ENCODE measurements at regions not wholly inside any gene's neighbourhood (a gene's known extent, or its start where the extent isn't known, plus 50 kb on each side); places are given as distances from the start of the nearest gene placed in this dataset.

DNA sequence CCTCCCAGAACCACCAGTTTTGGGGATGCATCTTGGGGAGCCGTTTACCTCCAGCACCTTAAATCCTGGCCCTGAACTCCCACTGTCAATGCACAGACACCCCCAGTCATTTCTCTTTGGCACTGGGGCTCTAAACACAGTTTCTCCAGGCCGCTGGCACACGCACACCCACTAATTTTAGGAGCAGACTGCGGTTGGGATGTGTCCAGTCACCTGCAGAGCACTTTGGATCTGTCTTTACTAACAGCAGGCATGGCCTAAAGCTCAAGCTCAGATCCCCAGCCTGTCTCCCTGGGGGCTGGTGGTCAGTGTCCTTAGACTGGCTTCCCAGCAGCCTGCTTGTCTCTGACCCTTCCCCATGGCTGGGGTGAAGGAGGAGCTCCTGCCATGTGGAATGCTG lies 49.9 kb downstream of the SYNE3 start:
- Mint-ChIP-seq H3K9me3 (no peaks in the 10 kb centered on the region), H3K27me3 (ENCODE audit: low read depth) (no peaks in the 10 kb centered on the region), H3K4me3 (ENCODE audit: low read depth) (no peak overlapping the region), H3K27ac (no peak overlapping the region), H3K36me3 (ENCODE audit: low read depth) (peaks cover 55% of the 10 kb centered on the region), H3K4me1 (ENCODE audit: low read depth) (peaks cover 33% of the 10 kb centered on the region)
- no peak for DNase-seq (ENCODE audit: low spot score)
- intact Hi-C loops (cut with micrococcal nuclease), result no loop called here

DNA sequence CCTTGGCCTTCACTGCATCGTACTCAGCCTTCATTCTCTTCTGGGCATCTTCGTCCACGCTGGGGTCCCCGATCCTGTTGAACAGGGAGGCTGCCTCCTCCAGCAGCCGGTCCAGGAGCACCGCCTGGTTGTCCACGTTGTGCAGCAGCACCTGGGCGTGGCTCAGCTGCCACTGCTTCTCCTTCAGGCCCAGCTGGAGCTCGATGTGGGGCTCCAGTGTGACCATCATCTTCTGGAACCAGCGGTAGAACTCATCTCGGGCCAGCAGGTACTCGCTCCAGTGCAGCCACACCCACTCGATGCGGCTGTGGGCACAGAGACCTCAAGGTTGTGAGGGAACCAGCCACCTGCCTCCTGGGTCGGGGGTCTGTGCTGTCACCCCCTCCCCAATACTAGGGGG lies 50.5 kb downstream of the SYNE3 start:
- H3K27ac Mint-ChIP-seq, result no peak overlapping the region
- H3K4me3 Mint-ChIP-seq (ENCODE audit: low read depth), result no peak overlapping the region
- intact Hi-C loops (cut with micrococcal nuclease), result no loop called here
- no peak for DNase-seq (ENCODE audit: low spot score)
- H3K36me3 Mint-ChIP-seq (ENCODE audit: low read depth), result peaks cover 52% of the 10 kb centered on the region
- H3K27me3 Mint-ChIP-seq (ENCODE audit: low read depth), result no peaks in the 10 kb centered on the region
- H3K4me1 Mint-ChIP-seq (ENCODE audit: low read depth), result peaks cover 33% of the 10 kb centered on the region
- H3K9me3 Mint-ChIP-seq, result no peaks in the 10 kb centered on the region

DNA sequence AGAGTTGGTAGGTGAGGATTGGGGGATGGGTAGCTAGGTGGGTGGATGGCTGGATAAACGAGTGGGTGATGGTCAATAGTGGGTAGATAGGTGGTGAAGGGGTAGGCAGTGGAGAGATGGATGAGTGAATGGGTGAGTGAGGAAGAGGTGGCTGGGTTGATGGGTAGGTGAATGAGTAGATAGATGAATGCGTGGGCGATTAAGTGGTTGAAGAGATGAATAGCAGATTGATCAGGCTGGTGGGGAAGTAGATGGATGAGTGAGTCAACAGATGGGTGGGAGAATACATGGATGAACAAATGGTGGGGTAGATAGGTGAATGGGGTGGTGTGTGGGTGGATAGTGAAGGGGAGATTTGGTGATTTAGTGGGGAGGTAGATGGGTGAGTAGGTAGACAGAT lies 51.1 kb downstream of the SYNE3 start:
- Mint-ChIP-seq H3K4me1 (ENCODE audit: low read depth) (peaks cover 33% of the 10 kb centered on the region), H3K9me3 (no peaks in the 10 kb centered on the region), H3K27ac (no peak overlapping the region), H3K4me3 (ENCODE audit: low read depth) (no peak overlapping the region), H3K27me3 (ENCODE audit: low read depth) (no peaks in the 10 kb centered on the region), H3K36me3 (ENCODE audit: low read depth) (peaks cover 55% of the 10 kb centered on the region)
- intact Hi-C loops (cut with micrococcal nuclease), result no loop called here
- DNase-seq (ENCODE audit: low spot score), result no peak

DNA sequence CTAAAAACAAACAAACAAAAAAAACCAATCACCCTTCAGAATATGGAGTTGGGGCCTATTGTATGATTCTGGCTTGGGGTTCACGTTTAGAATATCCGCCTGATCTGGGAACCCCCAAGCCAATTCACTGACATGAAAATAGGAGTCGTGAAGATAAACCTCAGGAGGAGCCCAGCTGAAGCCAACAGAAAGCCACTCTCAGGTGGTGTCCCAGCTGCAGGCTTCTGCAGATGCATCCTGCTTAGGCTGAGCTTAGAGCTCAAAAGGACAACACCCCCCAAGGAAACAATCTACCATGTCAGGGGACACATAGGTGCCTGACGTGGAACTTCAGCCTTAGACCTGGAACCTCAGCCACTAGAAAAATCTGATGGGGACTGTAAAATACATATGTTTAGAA lies 51.9 kb downstream of the SYNE3 start:
- H3K4me3 Mint-ChIP-seq (ENCODE audit: low read depth), result no peak overlapping the region
- H3K4me1 Mint-ChIP-seq (ENCODE audit: low read depth), result peaks cover 28% of the 10 kb centered on the region
- no peak for DNase-seq (ENCODE audit: low spot score)
- H3K9me3 Mint-ChIP-seq, result no peaks in the 10 kb centered on the region
- intact Hi-C loops (cut with micrococcal nuclease), result loop anchor here (5.0 kb wide), 1 partner anchor 33 kb away; no protein-coding TSS in a partner anchor
- H3K27ac Mint-ChIP-seq, result peak overlapping the region; percentile 48
- H3K27me3 Mint-ChIP-seq (ENCODE audit: low read depth), result no peaks in the 10 kb centered on the region
- peaks cover 50% of the 10 kb centered on the region for H3K36me3 Mint-ChIP-seq (ENCODE audit: low read depth)

DNA sequence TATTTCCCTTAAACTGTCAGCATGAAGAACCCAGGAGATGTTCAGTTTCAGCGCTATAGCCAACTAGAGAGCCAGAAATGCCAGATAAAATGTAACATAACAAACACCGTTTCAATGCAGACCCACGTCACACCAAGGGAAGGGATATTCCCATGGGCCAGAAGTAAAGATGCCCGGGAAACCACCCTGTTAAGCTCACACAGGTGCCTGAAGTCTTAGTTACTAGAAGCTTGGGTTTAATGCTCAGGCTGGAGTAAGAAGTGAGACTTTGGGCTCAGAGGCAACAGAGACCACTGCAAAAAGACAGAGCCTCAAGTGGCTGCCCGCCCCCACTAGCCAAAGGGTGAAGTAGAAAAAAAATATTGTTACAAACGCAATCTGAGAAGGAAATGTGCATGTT lies 52.3 kb downstream of the SYNE3 start:
- intact Hi-C loops (cut with micrococcal nuclease), result loop anchor here (5.0 kb wide), 1 partner anchor 33 kb away; no protein-coding TSS in a partner anchor
- Mint-ChIP-seq H3K4me3 (ENCODE audit: low read depth) (no peak overlapping the region), H3K9me3 (no peaks in the 10 kb centered on the region), H3K36me3 (ENCODE audit: low read depth) (peaks cover 50% of the 10 kb centered on the region), H3K27me3 (ENCODE audit: low read depth) (no peaks in the 10 kb centered on the region), H3K4me1 (ENCODE audit: low read depth) (peaks cover 28% of the 10 kb centered on the region), H3K27ac (peak overlapping the region; percentile 76)
- DNase-seq (ENCODE audit: low spot score), result no peak

DNA sequence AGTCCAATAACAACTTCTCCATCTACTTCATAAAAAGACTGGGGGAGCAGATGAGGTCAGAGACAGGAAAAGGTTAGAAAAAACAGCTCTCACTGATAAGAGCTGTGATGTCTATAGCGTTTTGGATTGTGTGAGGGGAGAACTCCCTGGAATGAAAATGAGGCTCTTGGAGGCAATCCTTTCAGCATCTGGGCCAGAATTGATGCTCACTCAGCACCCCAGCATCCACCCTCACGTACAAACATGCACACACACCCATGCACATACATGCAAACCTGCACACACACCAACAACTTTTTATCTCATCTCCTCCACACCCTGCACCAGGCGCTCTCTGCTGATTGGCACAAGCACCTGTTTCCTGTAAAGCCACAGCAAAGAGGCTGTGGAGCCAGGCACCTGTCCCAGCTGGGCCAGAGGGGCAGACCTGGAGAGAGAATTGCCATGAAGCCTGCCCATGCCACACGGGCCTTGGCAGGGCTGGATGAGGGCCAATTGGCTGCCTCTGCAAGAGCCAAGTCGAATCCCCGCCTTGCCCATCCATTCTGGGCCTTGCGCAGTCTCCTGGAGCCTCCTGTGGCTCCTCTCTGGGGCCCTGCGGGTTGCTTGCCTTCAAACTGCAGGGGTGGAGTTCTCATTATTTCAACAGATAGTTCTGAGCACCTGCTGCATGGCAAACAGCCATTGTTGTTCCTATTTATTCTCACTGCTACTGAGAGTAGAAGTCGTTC lies 53.1 kb downstream of the SYNE3 start:
- H3K27ac Mint-ChIP-seq, result peak overlapping the region; percentile 76

DNA sequence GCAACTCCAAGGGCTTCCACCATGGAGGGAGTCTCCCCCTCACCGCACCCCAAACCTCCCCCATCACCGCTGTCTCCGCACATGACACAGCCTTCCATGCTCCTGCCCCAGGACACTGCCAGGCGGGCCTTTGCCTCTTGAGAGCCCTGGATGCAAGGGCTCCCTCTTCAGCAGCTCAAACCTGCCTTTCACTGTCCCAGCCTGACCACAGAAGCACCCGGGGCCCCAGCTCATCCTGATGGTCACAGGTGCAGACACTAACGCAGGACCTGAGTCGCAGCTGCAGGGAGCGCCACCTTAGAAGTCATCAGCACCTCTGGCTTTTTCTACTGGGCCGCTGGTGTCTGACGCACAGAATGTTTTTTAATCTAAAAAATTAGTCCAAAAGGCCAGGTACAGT lies 54.0 kb downstream of the SYNE3 start:
- intact Hi-C loops (cut with micrococcal nuclease), result loop anchor here (5.0 kb wide), 1 partner anchor 35 kb away; no protein-coding TSS in a partner anchor

More for the DNA sequence above, 53.1 kb downstream of the SYNE3 start:
- peaks cover 46% of the 10 kb centered on the region for H3K36me3 Mint-ChIP-seq (ENCODE audit: low read depth)
- no peaks in the 10 kb centered on the region for H3K27me3 Mint-ChIP-seq (ENCODE audit: low read depth)
- peak; percentile 14 for DNase-seq (ENCODE audit: low spot score)
- H3K9me3 Mint-ChIP-seq, result no peaks in the 10 kb centered on the region
- peaks cover 28% of the 10 kb centered on the region for H3K4me1 Mint-ChIP-seq (ENCODE audit: low read depth)
- H3K4me3 Mint-ChIP-seq (ENCODE audit: low read depth), result peak overlapping the region; percentile 19
- intact Hi-C loops (cut with micrococcal nuclease), result loop anchor here (5.0 kb wide), 1 partner anchor 34 kb away; no protein-coding TSS in a partner anchor

DNA sequence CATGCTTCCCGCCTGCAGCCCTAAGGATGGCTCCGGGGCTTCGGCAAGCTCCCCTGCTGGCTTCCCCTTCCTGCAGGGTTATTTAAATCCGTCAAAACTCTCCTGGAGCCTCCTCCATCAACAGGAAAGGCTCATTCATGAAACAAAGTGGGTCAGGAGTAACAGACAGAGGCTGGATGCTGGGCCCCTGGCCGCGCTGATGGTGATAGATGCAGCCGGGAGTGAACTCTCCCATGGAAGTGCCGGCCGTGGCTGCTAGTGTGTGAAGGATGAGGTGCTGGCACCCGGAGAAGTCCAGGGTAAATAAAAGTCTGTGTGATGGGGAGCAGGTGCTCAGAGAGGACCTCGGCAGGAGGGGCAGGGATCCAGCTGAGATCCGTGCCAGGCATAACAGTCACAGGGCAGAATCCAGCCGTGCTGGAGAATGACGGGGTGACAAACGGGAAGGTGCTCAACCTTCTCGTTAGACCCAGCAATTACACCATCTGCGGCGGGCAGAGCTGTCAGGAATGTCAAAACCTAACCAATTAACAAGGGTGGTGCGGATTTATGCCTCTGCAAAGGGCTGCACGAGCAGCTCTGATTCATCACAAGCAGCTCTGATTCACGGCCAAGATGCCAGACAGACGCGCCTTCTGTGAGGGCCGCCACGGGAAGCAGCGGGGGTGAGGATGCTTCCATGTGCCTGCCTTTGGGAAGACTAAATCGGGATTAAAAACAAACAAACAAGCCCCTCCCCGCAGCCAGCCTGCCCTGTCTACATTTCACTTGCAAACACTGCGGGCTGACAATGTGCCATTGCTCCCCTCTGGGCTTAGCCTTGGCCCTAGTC lies 55.6 kb downstream of the SYNE3 start:
- DNase-seq (ENCODE audit: low spot score), result no peak
- peaks cover 28% of the 10 kb centered on the region for H3K4me1 Mint-ChIP-seq (ENCODE audit: low read depth)
- H3K27me3 Mint-ChIP-seq (ENCODE audit: low read depth), result no peaks in the 10 kb centered on the region
- intact Hi-C loops (cut with micrococcal nuclease), result loop anchor here (5.0 kb wide), 1 partner anchor 36 kb away; no protein-coding TSS in a partner anchor
- H3K4me3 Mint-ChIP-seq (ENCODE audit: low read depth), result no peak overlapping the region
- H3K9me3 Mint-ChIP-seq, result no peaks in the 10 kb centered on the region
- H3K27ac Mint-ChIP-seq, result no peak overlapping the region
- H3K36me3 Mint-ChIP-seq (ENCODE audit: low read depth), result peaks cover 32% of the 10 kb centered on the region

More for the DNA sequence above, 54.0 kb downstream of the SYNE3 start:
- Mint-ChIP-seq H3K36me3 (ENCODE audit: low read depth) (peaks cover 46% of the 10 kb centered on the region), H3K4me1 (ENCODE audit: low read depth) (peaks cover 28% of the 10 kb centered on the region), H3K27me3 (ENCODE audit: low read depth) (no peaks in the 10 kb centered on the region), H3K4me3 (ENCODE audit: low read depth) (no peak overlapping the region), H3K9me3 (no peaks in the 10 kb centered on the region), H3K27ac (no peak overlapping the region)
- no peak for DNase-seq (ENCODE audit: low spot score)

DNA sequence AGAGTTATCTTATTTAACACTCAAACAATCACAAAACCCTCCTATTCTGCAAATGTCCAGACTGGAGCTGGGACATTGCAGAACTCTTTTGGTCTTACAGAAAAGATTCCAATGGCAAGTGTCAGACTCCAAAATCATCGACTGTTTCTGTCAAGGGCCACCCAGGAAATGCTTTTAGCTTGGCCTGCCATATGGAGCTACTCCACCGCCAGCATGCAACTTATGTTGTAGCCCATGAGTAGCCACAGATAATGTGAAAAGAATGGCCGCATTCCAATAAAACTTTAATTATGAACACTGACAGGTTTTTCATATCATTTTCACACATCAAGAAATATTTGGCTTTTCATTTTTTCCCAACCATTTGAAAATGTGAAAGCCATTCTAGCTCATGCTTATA lies 57.5 kb downstream of the SYNE3 start:
- Mint-ChIP-seq H3K4me3 (ENCODE audit: low read depth) (no peak overlapping the region), H3K27me3 (ENCODE audit: low read depth) (no peaks in the 10 kb centered on the region), H3K36me3 (ENCODE audit: low read depth) (peaks cover 26% of the 10 kb centered on the region), H3K9me3 (no peaks in the 10 kb centered on the region), H3K27ac (no peak overlapping the region), H3K4me1 (ENCODE audit: low read depth) (peaks cover 11% of the 10 kb centered on the region)
- no peak for DNase-seq (ENCODE audit: low spot score)
- intact Hi-C loops (cut with micrococcal nuclease), result no loop called here

DNA sequence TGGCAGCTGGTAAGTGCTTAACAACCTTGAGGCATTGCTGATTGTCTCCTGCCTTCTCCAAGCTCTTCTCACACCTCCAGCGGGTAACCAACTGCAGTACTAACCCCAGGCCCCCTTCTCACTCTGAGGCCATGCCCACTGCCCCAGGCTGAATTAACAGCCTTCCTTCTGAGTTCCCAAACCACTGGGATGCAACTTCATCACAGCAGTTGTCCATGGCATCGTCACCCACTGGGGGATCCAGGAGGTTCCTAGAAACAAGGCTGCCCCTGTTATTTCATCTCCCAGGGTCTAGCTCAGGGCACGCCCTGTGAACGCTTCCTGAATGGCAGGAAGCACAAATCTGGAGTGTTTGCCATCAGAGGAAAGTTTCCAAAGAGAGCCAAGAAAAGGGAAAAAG lies 58.0 kb downstream of the SYNE3 start:
- H3K4me3 Mint-ChIP-seq (ENCODE audit: low read depth), result no peak overlapping the region
- H3K27me3 Mint-ChIP-seq (ENCODE audit: low read depth), result no peaks in the 10 kb centered on the region
- peaks cover 26% of the 10 kb centered on the region for H3K36me3 Mint-ChIP-seq (ENCODE audit: low read depth)
- no peak overlapping the region for H3K27ac Mint-ChIP-seq
- DNase-seq (ENCODE audit: low spot score), result no peak
- H3K9me3 Mint-ChIP-seq, result no peaks in the 10 kb centered on the region
- H3K4me1 Mint-ChIP-seq (ENCODE audit: low read depth), result peaks cover 7% of the 10 kb centered on the region
- intact Hi-C loops (cut with micrococcal nuclease), result no loop called here

DNA sequence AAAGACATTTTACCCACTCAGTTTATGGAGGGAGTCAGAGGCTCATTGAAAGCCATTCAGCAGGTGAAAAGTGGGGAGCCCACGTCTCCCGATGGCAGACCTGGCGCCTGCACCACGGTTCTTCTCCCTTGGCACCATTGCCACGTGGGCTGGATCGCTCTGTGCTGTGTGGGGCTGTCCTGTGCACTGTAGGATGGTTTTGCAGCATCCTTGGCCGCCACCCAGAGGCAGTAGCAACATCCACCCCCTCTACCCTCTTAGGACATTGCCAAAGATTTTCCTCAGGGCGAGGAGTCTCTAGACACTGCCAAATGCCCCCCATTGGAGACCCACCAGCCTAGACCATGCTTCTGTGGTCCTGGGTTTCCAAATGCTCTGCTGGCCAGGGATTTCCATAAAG lies 60.2 kb downstream of the SYNE3 start:
- intact Hi-C loops (cut with micrococcal nuclease), result no loop called here
- no peaks in the 10 kb centered on the region for H3K4me1 Mint-ChIP-seq (ENCODE audit: low read depth)
- peaks cover 32% of the 10 kb centered on the region for H3K36me3 Mint-ChIP-seq (ENCODE audit: low read depth)
- H3K4me3 Mint-ChIP-seq (ENCODE audit: low read depth), result no peak overlapping the region
- no peaks in the 10 kb centered on the region for H3K9me3 Mint-ChIP-seq
- H3K27me3 Mint-ChIP-seq (ENCODE audit: low read depth), result no peaks in the 10 kb centered on the region
- H3K27ac Mint-ChIP-seq, result no peak overlapping the region
- no peak for DNase-seq (ENCODE audit: low spot score)

DNA sequence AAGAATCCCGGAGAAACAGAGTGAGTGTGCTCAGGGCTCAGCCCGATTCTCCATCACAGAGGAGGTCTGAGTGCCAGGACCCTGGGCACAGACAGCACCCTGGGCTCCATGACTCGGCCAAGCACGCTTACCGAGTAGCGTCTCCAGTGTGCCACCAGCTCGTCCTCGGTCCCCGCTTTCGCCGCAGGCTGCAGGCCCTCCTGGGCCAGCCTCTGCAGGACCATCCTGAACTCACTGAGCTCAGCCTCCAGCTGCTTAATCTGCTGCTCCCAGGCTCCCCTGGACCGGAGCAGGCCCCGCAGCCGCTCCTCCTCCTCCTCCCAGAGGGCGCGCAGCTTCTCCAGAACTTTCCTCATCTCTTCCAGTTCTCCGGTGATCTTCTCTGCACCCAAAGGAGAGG lies 61.2 kb downstream of the SYNE3 start:
- Mint-ChIP-seq H3K4me1 (ENCODE audit: low read depth) (no peaks in the 10 kb centered on the region), H3K9me3 (no peaks in the 10 kb centered on the region), H3K27ac (no peak overlapping the region), H3K4me3 (ENCODE audit: low read depth) (no peak overlapping the region), H3K27me3 (ENCODE audit: low read depth) (no peaks in the 10 kb centered on the region), H3K36me3 (ENCODE audit: low read depth) (peaks cover 34% of the 10 kb centered on the region)
- DNase-seq (ENCODE audit: low spot score), result no peak
- intact Hi-C loops (cut with micrococcal nuclease), result no loop called here

DNA sequence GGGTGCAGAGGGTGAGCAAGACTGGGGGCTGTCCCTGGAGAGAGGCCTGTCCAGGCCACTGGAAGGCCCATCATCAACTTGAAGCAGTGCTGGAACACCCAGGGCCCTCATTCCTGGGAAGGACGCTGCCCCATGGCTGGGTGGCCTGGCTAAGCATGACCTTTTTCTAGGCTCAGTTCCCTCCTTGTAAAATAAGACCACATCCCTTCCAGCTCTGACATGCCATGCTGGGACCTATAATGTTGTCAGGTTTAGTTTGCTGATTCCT lies 62.8 kb downstream of the SYNE3 start:
- no peak overlapping the region for H3K4me3 Mint-ChIP-seq (ENCODE audit: low read depth)
- no peaks in the 10 kb centered on the region for H3K27me3 Mint-ChIP-seq (ENCODE audit: low read depth)
- intact Hi-C loops (cut with micrococcal nuclease), result no loop called here
- no peaks in the 10 kb centered on the region for H3K4me1 Mint-ChIP-seq (ENCODE audit: low read depth)
- no peak overlapping the region for H3K27ac Mint-ChIP-seq
- peaks cover 45% of the 10 kb centered on the region for H3K36me3 Mint-ChIP-seq (ENCODE audit: low read depth)
- no peaks in the 10 kb centered on the region for H3K9me3 Mint-ChIP-seq
- DNase-seq (ENCODE audit: low spot score), result no peak
